HG03521 (cell line): ENCODE measurements at regions not wholly inside any gene's neighbourhood (a gene's known extent, or its start where the extent isn't known, plus 50 kb on each side); places are given as distances from the start of the nearest gene placed in this dataset.
"Not testable (repeated sequence)": the region's sequence is repeated elsewhere in the genome, so short reads cannot be mapped to it uniquely, and the experiment has no call there.

Experiments used
- ATAC-seq: cut with Tn5 transposase; IDR thresholded peaks from one replicate; pipeline ENCODE4 v1.9.1; 2021; ENCODE audit warnings: mild to moderate bottlenecking, moderate library complexity; ENCODE audit not compliant: unreplicated experiment

GRCh38 chr6:51466427-51466826 lies 621.0 kb downstream of the PKHD1 start:
- ATAC-seq: no peak

GRCh38 chr6:51467231-51467952 lies 620.0 kb downstream of the PKHD1 start:
- ATAC-seq: no peak

GRCh38 chr6:51468704-51469103 lies 618.7 kb downstream of the PKHD1 start:
- ATAC-seq: no peak

GRCh38 chr6:51472745-51473487 lies 614.5 kb downstream of the PKHD1 start:
- no peak for ATAC-seq

GRCh38 chr6:51474022-51474975 lies 613.1 kb downstream of the PKHD1 start:
- ATAC-seq: no peak

GRCh38 chr6:51477711-51478311 lies 609.6 kb downstream of the PKHD1 start:
- no peak for ATAC-seq

- ATAC-seq: no peak
Observed at GRCh38 chr6:51479296-51479695, 608.1 kb downstream of the PKHD1 start.

GRCh38 chr6:51480040-51480439 lies 607.4 kb downstream of the PKHD1 start:
- ATAC-seq: no peak

GRCh38 chr6:51485869-51486268 lies 601.5 kb downstream of the PKHD1 start:
- ATAC-seq: not testable (repeated sequence)

GRCh38 chr6:51487937-51488336 lies 599.5 kb downstream of the PKHD1 start:
- no peak for ATAC-seq

GRCh38 chr6:51489133-51489532 lies 598.3 kb downstream of the PKHD1 start:
- no peak for ATAC-seq

- ATAC-seq: no peak
Observed at GRCh38 chr6:51490101-51490500, 597.3 kb downstream of the PKHD1 start.

- ATAC-seq: peak; percentile 46
Observed at GRCh38 chr6:51494342-51494741, 593.1 kb downstream of the PKHD1 start.

- no peak for ATAC-seq
Observed at GRCh38 chr6:51495096-51495495, 592.3 kb downstream of the PKHD1 start.

- no peak for ATAC-seq
Observed at GRCh38 chr6:51495610-51496396, 591.6 kb downstream of the PKHD1 start.

GRCh38 chr6:51502996-51503395 lies 584.4 kb downstream of the PKHD1 start:
- no peak for ATAC-seq

- ATAC-seq: no peak
Observed at GRCh38 chr6:51505434-51505833, 582.0 kb downstream of the PKHD1 start.

- no peak for ATAC-seq
Observed at GRCh38 chr6:51509597-51509996, 577.8 kb downstream of the PKHD1 start.

GRCh38 chr6:51511081-51511480 lies 576.3 kb downstream of the PKHD1 start:
- ATAC-seq: no peak
